H9 (cell line): ENCODE measurements at regions not wholly inside any gene's neighbourhood (a gene's known extent, or its start where the extent isn't known, plus 50 kb on each side); places are given as distances from the start of the nearest gene placed in this dataset.

Experiments
- DNase-seq: peaks from one replicate; pipeline ENCODE4 v3.0.0-alpha.2; 2017
- H2AFZ ChIP-seq: one replicate; pipeline ENCODE4 v1.6.1; 2013; ENCODE audit warnings: mild to moderate bottlenecking, low read length, control low read depth, moderate library complexity
- H2AK5ac ChIP-seq: 2 replicates; pipeline ENCODE4 v1.6.1; 2013; ENCODE audit warnings: low read length, control low read depth, mixed read lengths; ENCODE audit not compliant: insufficient read length
- H2BK120ac ChIP-seq: one replicate; pipeline ENCODE4 v1.6.1; 2013; ENCODE audit warnings: low read depth, mild to moderate bottlenecking, low read length, control low read depth, inconsistent platforms; ENCODE audit not compliant: poor library complexity, severe bottlenecking
- H2BK12ac ChIP-seq: 2 replicates; pipeline ENCODE4 v1.6.1; 2013; ENCODE audit warnings: low read length, control low read depth, mixed read lengths, low read depth; ENCODE audit not compliant: insufficient read length
- H2BK15ac ChIP-seq: 2 replicates; pipeline ENCODE4 v1.6.1; 2013; ENCODE audit warnings: low read depth, low read length, control low read depth
- H2BK20ac ChIP-seq: one replicate; pipeline ENCODE4 v1.6.1; 2013; ENCODE audit warnings: low read depth, mild to moderate bottlenecking, low read length, control low read depth, inconsistent platforms; ENCODE audit not compliant: poor library complexity, severe bottlenecking
- H2BK5ac ChIP-seq: 2 replicates; pipeline ENCODE4 v1.6.1; 2013; ENCODE audit warnings: low read length, control low read depth, mixed read lengths; ENCODE audit not compliant: insufficient read length
- H3K14ac ChIP-seq: 2 replicates; pipeline ENCODE4 v1.6.1; 2013; ENCODE audit warnings: low read length, control low read depth; ENCODE audit not compliant: insufficient read depth
- H3K18ac ChIP-seq: 2 replicates; pipeline ENCODE4 v1.6.1; 2013; ENCODE audit warnings: low read depth, mild to moderate bottlenecking, mixed read lengths, low read length, control low read depth; ENCODE audit not compliant: insufficient read length
- H3K23ac ChIP-seq: 2 replicates; pipeline ENCODE4 v1.6.1; 2013; ENCODE audit warnings: low read length, control low read depth, mixed read lengths, low read depth; ENCODE audit not compliant: insufficient read length
- H3K23me2 ChIP-seq: 2 replicates; pipeline ENCODE4 v1.6.1; 2013; ENCODE audit warnings: low read depth, mild to moderate bottlenecking, mixed read lengths, low read length, control low read depth; ENCODE audit not compliant: insufficient read length, poor library complexity, severe bottlenecking
- H3K27ac ChIP-seq: 2 replicates; pipeline ENCODE4 v1.5.1; 2013; ENCODE audit warnings: low read length, control low read depth, mixed read lengths, low read depth; ENCODE audit not compliant: insufficient read length
- H3K27me3 ChIP-seq: 2 replicates; pipeline ENCODE4 v1.6.1; 2013; ENCODE audit warnings: low read length, control low read depth, inconsistent platforms; ENCODE audit not compliant: insufficient read depth
- H3K4ac ChIP-seq: 2 replicates; pipeline ENCODE4 v1.6.1; 2013; ENCODE audit warnings: low read depth, mild to moderate bottlenecking, control low read depth, inconsistent platforms, low read length, moderate library complexity
- H3K4me1 ChIP-seq: 2 replicates; pipeline ENCODE4 v1.6.1; 2013; ENCODE audit warnings: low read length, control low read depth, inconsistent platforms; ENCODE audit not compliant: insufficient read depth
- H3K4me2 ChIP-seq: 2 replicates; pipeline ENCODE4 v1.6.1; 2013; ENCODE audit warnings: low read length, control low read depth, mixed read lengths; ENCODE audit not compliant: insufficient read length, insufficient read depth
- H3K56ac ChIP-seq: 2 replicates; pipeline ENCODE4 v1.6.1; 2013; ENCODE audit warnings: low read depth, mild to moderate bottlenecking, mixed read lengths, low read length, control low read depth; ENCODE audit not compliant: insufficient read length
- H3K79me1 ChIP-seq: 2 replicates; pipeline ENCODE4 v1.6.1; 2013; ENCODE audit warnings: low read depth, mild to moderate bottlenecking, moderate library complexity, low read length, control low read depth, inconsistent platforms; ENCODE audit not compliant: insufficient read depth, poor library complexity, severe bottlenecking
- H3K79me2 ChIP-seq: 2 replicates; pipeline ENCODE4 v1.6.1; 2013; ENCODE audit warnings: low read length, control low read depth, inconsistent platforms; ENCODE audit not compliant: insufficient read depth
- H3K9ac ChIP-seq: 2 replicates; pipeline ENCODE4 v1.6.1; 2013; ENCODE audit warnings: low read length, control low read depth, mixed read lengths; ENCODE audit not compliant: insufficient read length; ENCODE audit errors: extremely low read depth
- H3K9me3 ChIP-seq: one replicate; pipeline ENCODE4 v1.6.1; 2013; ENCODE audit warnings: low read depth, low read length, inconsistent platforms; ENCODE audit not compliant: control insufficient read depth
- H3T11ph ChIP-seq: one replicate; pipeline ENCODE4 v1.6.1; 2013; ENCODE audit warnings: mild to moderate bottlenecking, low read length, control low read depth, inconsistent platforms
- H4K20me1 ChIP-seq: one replicate; pipeline ENCODE4 v1.6.1; 2013; ENCODE audit not compliant: control insufficient read depth, insufficient read length, insufficient read depth
- H4K5ac ChIP-seq: 2 replicates; pipeline ENCODE4 v1.6.1; 2013; ENCODE audit warnings: low read depth, mild to moderate bottlenecking, mixed read lengths, low read length, control low read depth; ENCODE audit not compliant: insufficient read length
- H4K8ac ChIP-seq: replicated peaks from 2 replicates; pipeline ENCODE4 v1.6.1; 2013; ENCODE audit warnings: low read length, control low read depth, mixed read lengths, low read depth; ENCODE audit not compliant: insufficient read length
- H4K91ac ChIP-seq: 2 replicates; pipeline ENCODE4 v1.6.1; 2013; ENCODE audit warnings: low read depth, mild to moderate bottlenecking, moderate library complexity, mixed read lengths, low read length, control low read depth; ENCODE audit not compliant: insufficient read length
- H3K27ac Mint-ChIP-seq, 3 experiments: 2 replicates in 2 of 3; 3 replicates in 1 of 3; pipeline ENCODE4 v1.8.0; 2020 to 2021; ENCODE audit warnings: mixed read lengths in 3 of 3, mild to moderate bottlenecking in 1 of 3, moderate library complexity in 1 of 3
- H3K27me3 Mint-ChIP-seq: 2 replicates; pipeline ENCODE4 v1.8.0; 2021; ENCODE audit warnings: low read depth, mild to moderate bottlenecking, moderate library complexity, mixed read lengths
- H3K36me3 Mint-ChIP-seq, 3 experiments: 2 replicates in 2 of 3; 3 replicates in 1 of 3; pipeline ENCODE4 v1.8.0; 2020 to 2021; ENCODE audit warnings: low read depth in 3 of 3, mixed read lengths in 3 of 3; ENCODE audit not compliant: insufficient read depth in 1 of 3
- H3K4me1 Mint-ChIP-seq, 2 experiments: 2 replicates each; pipeline ENCODE4 v1.8.0; 2020; ENCODE audit warnings: mixed read lengths in 2 of 2
- H3K4me3 Mint-ChIP-seq, 2 experiments: 2 replicates in 1 of 2; 3 replicates in 1 of 2; pipeline ENCODE4 v1.8.0; 2020 to 2021; ENCODE audit warnings: mild to moderate bottlenecking in 2 of 2, mixed read lengths in 2 of 2, moderate library complexity in 1 of 2
- H3K9me3 Mint-ChIP-seq, 2 experiments: 2 replicates in 1 of 2; 3 replicates in 1 of 2; pipeline ENCODE4 v1.8.0; 2020; ENCODE audit warnings: mild to moderate bottlenecking in 2 of 2, mixed read lengths in 2 of 2, moderate library complexity in 1 of 2
- CTCF ChIP-seq: fragments of 200-600 bp; sonication (generic); conservative IDR thresholded peaks from 3 replicates; pipeline ENCODE4 v1.8.0; 2021; ENCODE audit warnings: antibody characterized with exemption, mild to moderate bottlenecking
- WGBS: extraction: QIAGEN DNeasy Blood & Tissue Kit; methylation state at CpG from one replicate; pipeline ENCODE4 v1.1.7; 2013; ENCODE audit warnings: missing lambda C conversion rate, low lambda C conversion rate, mixed read lengths; ENCODE audit not compliant: insufficient read length; ENCODE audit errors: extremely low coverage; 5-methylcytosine and 5-hydroxymethylcytosine counted together

GRCh38 chr10:8400892-8401291 lies 346.4 kb downstream of the GATA3 start:
- Histone ChIP-seq H4K5ac (no peak overlapping the region), H3T11ph (no peak overlapping the region), H3K9ac (no peak overlapping the region), H2BK5ac (no peak overlapping the region), H4K91ac (no peak overlapping the region), H3K4me2 (no peak overlapping the region), H3K56ac (no peak overlapping the region), H3K9me3 (no peaks in the 10 kb centered on the region), H3K23ac (no peak overlapping the region), H3K4ac (no peak overlapping the region), H3K27ac (no peak overlapping the region), H2BK20ac (no peak overlapping the region), H3K79me1 (no peaks in the 10 kb centered on the region), H2AK5ac (no peak overlapping the region), H3K79me2 (no peaks in the 10 kb centered on the region), H2BK12ac (no peak overlapping the region), H3K23me2 (no peaks in the 10 kb centered on the region), H3K27me3 (no peaks in the 10 kb centered on the region), H4K8ac (no peak overlapping the region), H3K4me1 (no peaks in the 10 kb centered on the region), H2BK15ac (no peak overlapping the region), H2AFZ (no peak overlapping the region), H3K14ac (no peak overlapping the region), H3K18ac (no peak overlapping the region), H2BK120ac (no peak overlapping the region), H4K20me1 (no peaks in the 10 kb centered on the region)
- DNase-seq, result no peak
- Mint-ChIP-seq H3K4me1 (peaks cover 24 to 43% of the 10 kb centered on the region in 2 experiments), H3K27ac (no peak overlapping the region), H3K27me3 (peaks cover under 1% of the 10 kb centered on the region; the same call in 1 of the 2 replicates), H3K36me3 (no peaks in the 10 kb centered on the region), H3K9me3 (no peaks in the 10 kb centered on the region), H3K4me3 (no peak overlapping the region)
- no peak for TF ChIP-seq CTCF
- WGBS, result no CpG with 5 or more reads among the region's 3 CpGs
